ENCODE measurements at regions not wholly inside any gene's neighbourhood (a gene's known extent, or its start where the extent isn't known, plus 50 kb on each side); places are given as distances from the start of the nearest gene placed in this dataset.
"Not testable (repeated sequence)": the region's sequence is repeated elsewhere in the genome, so short reads cannot be mapped to it uniquely, and the experiment has no call there.

DNA sequence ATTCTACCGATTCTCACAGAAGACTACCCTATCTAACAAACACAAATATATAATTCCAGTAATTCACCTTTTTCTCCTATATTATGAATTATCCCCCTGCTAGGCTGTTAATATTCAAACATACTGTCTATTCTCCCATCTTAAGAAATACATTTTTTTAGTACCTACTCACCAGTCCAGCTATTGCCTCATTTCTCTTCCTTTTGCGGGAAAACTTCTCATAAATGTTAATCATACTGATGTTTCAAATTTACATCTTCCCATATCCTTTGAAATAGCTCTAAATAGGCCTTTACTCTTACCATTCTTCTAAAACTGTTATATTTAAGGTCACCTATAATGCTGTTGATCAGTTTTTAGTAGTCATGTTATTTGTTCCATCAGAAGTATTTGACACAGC is 759.1 kb upstream of the SLIT2 start:
- DNase-seq, result no peak

DNA sequence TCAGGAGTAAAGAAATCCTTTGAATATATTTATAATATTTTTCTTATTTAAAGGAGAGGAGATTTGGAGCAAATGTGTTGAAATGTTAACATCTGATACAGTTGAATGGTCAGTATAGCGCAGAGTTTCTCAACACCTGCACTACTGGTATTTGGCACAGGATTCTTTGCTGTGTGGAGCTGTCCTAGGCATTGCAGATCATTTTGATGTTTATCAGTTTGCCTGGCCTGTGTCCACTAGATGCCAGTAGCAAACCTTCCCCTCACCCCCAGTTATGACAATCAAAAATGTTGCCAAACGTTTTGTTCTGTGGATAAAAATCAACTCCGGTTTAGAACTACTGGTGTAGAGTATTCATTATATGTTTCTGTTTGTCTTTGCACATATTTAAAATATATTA is 765.3 kb upstream of the SLIT2 start:
- DNase-seq, result no peak

DNA sequence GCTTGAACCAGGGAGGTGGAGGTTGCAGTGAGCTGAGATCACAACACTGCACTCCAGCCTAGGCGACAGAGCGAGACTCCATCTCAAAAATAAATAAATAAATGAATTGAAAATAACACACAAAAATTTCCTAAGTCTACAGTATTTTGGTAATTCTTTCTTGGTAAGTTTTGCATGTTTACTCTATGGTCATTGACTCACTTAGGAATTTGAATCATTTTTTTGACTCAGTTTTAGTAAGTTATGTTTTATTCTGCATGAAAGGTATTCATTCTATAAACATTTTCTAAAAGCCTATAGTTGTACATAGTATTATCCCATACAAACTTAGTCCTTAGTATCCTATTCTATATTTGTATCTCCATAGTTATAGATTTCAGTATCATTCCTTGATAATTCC is 772.9 kb upstream of the SLIT2 start:
- DNase-seq, result no peak

DNA sequence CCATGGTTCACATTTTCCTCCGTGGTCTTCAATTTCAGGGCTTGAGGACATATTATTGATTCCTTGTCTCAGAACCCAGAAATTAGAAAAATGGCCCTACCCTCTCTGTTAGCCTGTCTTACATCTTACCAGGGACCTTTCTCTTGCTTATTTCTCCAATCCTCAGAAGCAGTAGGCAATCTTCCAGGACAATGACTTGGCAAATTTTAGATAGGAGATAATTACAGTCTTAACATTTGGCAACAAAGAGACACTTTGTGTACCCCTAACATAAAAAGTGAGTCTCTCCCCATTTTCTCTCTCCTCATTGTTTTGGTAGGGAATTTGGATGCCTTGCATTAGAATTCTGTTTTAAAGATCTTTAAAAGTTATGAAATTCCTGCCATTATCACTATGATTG is 778.1 kb upstream of the SLIT2 start:
- DNase-seq, result no peak

DNA sequence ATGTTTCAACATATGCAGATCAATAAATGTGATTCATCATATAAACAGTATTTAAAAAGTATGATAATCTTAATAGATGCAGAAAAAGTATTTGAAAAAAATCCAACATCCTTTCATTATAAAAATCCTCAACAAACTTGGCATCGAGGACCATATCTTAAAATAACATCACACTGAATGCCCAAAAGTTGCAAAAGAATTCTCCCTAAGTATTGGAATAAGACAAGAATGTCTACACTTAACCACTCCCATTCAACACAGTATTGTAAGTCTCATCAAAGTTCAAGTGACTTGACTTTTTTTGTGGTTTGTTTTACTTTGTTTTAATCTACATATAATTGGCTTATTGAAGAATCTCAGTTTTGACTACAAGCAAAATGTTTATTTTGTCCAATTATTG is 779.0 kb upstream of the SLIT2 start:
- no peak for DNase-seq

DNA sequence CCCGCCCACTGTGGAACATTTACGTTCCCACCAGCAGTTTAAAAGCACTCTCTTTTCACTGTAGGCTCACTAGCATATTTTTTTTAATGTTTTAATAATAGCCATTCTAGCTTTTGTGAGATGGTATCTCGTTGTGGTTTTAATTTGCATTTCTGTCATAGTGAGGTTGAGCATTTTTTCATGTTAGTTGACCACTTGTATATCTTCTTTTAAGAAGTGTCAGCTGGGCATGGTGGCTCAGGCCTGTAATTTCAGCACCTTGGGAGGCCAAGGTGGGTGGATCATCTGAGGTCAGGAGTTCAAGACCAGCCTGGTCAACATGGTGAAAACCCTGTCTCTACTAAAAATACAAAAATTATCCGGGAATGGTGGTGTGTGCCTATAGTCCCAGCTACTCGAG is 781.7 kb upstream of the SLIT2 start:
- not testable (repeated sequence) for DNase-seq

DNA sequence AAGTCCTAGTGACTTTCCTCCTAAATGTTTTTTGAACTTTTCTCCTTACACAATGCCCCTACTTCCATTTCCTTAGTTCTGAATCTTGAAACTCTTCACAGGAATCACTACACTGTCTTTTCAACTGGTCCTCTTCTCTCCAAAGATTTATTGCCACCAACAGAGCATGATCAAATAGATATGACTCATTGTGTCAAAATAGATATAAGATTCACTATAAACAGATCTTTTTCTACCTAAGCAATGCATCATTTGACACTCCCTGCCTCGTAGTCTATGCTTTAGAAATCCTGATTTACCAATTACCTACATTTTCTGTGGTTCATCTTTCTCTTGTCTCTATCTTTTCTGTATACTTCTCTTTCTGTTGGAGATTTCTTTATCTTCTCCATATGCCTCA is 789.6 kb upstream of the SLIT2 start:
- DNase-seq, result no peak

DNA sequence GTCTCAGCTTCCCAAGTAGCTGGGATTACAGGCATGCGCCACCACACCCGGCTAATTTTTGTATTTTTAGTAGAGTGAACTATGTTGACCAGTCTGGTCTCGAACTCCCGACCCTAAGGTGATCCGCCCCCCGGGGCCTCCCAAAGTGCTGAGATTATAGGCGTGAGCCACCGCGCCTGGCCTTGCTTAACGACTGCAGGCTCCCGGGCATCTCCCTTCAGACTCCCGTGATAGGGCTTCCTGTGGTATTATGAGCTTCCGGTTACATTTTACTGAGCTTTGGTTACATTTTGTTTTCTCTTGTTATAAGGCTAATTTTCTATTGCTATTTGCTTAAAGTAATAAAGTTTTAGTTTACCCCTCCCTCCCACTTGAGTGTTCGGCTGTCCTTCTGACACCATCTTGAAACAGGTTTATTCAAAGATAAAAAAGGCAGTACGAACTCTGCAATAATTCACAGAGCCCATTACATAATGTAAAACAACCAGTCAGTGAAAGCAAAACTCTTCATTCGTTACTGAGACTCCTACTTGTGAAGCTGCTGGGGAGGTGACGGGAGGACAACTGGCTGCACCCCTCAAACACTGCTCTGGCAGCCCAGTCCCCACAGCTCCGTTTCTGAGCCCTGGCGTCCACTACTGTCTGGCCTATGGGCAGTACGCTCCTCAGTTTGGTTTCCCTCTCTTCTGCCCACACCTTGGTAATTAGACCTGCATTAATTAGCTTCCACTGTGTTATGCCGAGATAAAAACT is 795.7 kb upstream of the SLIT2 start:
- DNase-seq, result no peak

DNA sequence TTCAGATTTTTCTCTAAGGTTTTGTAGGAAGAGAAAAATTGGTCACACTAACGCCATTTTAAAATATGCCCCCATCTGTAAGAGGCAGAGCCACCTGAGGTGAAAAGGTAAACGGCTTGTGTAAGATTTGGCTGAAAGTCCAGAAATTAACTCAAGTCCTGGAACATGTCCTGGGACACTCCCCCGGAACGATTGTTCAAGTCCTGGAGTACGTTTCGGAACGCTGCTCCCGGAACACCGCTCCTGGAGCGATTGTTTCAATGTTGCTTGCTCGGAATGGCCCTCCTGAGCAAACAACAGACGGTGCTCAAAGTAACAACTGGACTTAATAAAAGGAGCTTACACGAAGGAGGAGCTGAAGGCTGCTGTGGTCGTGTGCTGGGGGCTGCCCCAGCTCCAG is 796.5 kb upstream of the SLIT2 start:
- no peak for DNase-seq

DNA sequence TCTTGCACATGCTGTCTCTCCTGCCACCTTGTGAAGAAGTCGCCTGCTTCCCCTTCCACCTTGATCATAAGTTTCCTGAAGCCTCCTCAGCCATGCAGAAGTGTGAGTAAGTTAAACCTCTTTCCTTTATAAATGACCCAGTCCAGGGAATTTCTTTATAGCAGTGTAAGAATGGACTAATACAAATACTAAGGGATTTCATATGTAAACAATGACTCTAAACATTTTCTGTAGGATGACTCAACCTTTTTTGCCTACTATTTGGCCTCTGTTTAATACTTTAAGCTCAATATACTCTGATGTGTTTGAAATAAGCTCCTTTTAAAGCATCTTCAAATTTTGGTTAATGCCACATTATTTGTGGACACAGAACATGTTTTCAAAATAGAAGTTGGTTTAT is 813.5 kb upstream of the SLIT2 start:
- DNase-seq, result no peak

DNA sequence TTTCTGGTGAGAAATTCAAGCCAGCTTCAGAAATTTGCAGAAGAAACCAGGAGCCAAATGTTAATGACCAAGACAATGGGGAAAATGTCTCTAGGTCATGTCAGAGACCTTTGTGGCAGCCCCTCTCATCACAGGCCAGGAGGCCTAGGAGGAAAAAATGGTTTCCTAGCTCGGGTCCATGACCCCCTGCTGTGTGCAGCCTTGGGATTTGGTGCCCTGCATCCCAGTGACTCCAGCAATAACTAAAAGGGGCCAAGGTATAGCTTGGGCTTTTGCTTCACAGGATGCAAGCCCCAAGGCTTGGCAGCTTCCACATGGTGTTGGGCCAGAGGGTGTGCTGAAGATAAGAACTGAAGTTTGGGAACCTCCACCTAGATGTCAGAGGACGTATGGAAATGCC is 814.7 kb upstream of the SLIT2 start:
- DNase-seq, result no peak

DNA sequence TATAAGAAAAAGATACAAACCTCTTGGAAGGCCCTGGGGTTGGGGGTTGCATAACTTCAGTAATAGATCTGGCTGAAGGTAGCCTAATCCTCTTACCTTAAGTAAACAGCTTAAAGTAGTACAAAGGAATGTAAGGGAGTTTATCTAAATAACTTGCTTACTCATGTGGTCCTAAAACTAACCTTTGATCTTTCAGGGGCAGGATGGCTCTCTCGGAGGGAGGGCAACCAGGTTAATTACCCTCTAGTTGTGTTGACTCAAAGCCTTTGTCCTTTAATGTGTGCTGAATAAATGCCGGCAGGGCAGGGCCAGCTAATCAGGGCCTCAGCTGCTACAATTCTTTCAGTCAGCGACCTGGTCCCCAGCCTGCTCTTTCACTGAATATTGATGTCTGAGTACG is 822.0 kb upstream of the SLIT2 start:
- DNase-seq, result no peak

DNA sequence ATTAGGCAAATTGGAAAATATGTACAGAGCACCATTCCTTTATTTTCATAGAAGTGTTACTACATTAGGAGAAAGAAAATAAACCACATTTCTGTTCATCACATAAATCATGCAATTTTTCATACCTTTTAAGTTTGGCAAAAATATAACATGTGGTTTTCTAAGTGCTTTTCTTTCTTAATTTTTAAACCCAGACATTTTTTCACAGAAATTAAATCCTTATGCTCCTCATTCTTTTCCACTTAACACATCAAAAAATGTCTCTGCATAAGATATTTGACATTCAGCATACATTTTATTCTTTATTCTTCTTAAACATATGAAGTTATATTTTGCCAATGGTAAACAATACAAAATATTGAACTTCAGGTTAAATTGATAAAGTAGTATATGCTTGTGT is 826.6 kb upstream of the SLIT2 start:
- no peak for DNase-seq

DNA sequence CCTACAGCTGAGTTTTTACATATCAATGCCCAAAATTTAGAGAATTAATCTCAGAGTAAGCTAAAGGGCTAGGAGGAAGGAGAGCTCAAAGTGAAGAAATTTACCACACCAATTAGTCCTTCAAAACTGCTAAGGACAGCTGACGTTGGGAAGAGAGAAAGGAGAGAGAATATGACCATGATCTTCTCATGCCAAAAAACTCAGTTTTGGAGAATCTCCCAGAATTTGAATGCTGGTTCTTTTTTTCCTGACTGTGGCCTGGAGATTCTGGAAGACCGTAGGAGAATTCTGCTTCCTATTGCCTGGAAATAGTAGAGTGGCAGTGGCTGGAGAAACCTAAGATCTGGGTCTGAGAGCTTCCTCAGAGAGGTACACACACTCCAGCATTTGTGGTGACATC is 834.4 kb upstream of the SLIT2 start:
- DNase-seq, result no peak

DNA sequence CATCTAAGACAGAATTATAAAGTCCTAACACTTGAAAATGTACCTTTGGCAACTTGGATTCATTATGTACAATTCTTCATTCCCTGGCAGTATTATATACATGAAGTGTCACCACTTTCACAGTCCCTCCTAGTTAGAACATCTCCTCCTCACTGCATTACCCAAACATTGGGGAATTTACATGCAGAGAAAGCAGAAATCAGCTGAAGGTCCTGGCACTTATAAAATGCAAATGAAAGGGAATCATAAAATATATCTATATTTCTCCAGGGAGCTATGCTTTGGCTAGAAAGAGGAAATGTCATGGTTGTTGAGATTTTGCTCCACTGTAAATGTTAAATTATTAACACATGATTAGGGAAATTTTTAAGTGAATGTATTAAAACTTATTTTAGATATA is 835.6 kb upstream of the SLIT2 start:
- no peak for DNase-seq

DNA sequence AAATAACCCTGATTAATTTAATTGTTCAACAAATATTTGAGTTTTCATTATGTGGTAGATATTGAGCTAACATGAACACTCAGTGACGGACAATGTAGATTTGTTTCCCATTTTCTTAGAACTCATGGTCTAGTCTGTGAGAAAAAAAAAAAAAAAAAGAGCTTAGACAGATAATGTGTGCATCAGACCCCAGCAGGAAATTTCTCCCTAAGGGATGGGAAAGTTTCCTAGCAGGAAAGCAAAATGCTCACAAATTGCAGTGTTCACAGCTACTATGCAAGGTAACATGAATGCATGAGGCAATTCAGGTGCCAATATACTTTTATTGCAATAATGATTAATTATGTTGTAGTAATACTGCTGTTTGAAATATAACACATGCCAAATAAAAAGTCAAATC is 843.2 kb upstream of the SLIT2 start:
- DNase-seq, result no peak

DNA sequence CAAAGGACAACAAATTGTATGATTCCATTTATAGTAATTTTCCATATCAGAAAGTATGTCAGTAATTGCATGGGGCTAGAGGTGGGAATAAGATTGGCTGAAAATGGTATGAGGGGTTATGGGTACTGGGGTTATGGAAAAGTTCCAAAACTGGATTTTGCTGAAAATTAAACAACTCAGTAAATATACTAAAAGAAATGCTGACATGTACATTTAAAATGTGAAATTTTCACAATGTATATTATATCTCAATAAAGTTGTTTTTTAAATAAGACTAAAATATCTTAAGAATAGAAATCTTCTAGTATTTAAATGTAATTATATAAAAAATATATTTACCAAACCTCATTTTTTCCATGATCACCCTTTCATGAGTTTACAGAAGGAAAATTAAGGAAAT is 844.9 kb upstream of the SLIT2 start:
- DNase-seq, result no peak

DNA sequence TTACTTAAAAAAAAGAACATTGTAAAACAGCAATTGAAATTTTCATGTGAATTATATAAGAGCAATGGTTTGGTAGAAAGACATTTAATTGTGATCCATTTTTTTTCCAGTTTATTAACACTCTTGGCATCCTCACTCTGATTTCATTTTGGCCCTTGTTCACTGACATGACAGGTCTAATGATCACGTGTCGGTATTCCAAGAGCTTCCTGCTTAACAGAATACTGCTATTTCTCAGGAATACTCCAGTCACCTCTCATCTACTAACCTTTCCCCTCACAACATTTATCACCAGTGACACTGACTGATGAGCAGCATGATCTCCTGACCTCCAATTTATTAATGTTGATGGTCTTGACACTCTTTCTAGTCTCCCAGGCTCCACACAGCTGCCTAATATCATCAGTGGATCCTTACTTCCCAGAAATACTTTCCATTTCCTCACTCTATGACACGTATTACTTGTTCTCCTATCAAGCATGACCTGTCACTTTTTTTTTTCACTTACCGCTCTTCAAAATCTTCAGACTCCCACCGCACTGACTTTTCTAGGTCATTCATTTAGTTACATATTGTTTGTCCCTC is 847.8 kb upstream of the SLIT2 start:
- no peak for DNase-seq

DNA sequence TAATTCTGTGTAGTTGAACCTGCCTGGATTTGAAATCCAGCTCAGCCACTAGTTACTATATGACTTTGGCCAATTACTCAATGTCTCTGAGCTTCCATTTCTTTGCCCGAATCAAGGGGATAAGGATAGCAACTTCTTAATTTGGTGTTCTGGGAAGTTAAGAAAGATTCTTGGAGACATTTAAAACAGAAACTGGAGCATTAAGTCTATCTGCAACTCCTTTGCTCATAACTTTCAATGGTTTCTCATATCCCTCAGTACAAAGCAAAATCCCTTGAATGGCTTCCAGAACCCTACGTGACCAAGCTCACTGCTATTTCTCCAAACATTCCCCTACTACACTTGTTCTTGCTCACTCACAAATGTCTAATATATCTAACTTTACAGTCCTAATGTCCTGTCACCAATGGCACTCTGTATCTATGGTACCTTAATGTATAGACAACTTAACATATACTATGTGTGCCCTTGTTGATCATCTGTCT is 849.1 kb upstream of the SLIT2 start:
- no peak for DNase-seq

DNA sequence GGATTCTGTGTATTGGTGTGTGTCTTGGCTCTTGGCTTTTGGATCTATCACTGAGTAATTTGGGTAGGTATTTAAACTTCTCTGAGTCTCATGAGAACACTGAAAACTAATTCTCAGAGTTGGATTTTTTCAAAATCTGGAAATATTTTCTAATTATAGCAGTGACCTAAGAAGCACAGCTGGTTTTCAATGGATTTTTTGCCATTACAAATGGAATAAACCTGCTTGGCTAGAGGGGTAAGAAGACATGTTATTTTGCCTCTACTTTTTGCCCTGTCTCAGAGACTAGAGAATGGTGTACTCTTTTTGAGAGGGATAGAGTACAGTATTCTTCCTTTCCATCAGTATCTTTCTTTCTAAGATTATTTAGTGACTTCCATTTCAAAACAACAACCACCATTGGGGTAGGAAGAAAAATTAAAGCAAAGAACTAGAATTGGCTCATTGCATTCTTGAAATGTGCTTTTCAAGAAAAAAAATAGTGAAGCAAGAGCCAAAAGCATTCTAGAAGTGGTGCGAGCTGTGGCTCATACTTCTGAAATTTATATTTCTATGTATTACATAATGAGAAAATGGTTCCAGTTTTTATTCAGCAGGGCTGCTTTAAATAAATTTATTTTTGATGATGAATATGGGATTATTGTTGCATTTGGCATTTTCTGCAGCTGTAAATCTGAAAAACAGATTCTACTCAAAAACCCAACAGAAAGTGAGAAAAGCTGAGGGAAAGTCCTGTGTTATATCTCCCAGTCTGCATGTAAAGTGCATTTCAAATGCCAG is 850.2 kb upstream of the SLIT2 start:
- DNase-seq, result no peak

DNA sequence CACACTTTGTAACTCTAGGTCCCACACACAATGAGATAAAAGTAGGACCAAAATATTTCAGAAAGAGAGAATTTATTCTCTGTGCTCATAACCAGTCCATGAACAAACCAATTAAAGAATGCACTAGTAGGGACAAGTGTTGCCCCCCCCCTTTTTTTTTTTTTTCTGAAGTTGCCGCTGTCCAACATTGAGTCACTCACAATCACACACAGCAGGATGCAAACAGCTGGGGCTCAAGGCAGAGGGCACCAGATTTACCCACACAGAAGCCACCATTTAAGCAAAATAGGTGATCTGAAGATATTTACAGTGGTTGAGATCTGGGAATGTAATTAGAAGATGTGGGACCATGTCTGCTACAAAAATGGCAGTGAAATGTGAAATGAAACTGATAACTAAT is 850.9 kb upstream of the SLIT2 start:
- DNase-seq, result no peak

DNA sequence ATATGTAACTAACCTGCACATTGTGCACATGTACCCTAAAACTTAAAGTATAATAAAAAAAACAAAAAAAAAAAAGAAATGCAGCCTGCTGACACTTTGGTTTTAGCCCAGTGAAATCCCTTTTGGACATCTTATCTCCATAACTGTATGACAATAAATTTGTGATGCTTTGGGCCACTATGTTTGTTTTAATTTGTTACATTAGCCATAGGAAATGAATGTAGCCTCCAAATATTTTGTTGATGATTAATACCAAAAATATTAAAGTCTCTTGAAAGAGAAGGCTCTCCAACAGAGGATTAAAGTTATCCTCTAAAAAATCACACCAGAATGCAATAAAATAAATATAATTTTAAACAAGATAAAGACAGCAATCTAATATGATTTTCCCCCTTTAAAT is 852.7 kb upstream of the SLIT2 start:
- DNase-seq, result no peak

DNA sequence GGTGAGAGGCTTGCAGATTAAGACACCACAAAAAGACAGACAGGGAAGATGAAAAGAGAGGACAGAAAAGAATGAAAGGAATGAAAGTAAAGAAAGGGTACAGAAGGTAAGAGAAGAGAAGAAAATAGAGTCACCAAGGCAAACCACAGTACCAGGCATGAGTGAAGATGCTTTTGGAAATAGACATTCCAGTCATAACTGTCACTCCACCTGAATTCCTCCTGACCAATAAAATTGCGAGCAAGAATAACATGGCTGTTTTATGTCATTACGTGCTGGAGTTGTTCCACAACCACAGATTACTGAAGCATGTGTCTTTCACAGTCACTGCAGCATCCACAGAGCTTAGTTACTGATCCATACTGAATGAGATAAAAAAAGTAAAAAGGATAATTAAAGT is 864.9 kb upstream of the SLIT2 start:
- no peak for DNase-seq

Data from activated naive CD4-positive, alpha-beta T cell treated with Interleukin-2 at 50 U/mL for 16 hours (primary cell).